HG03457 (cell line): ENCODE measurements at regions not wholly inside any gene's neighbourhood (a gene's known extent, or its start where the extent isn't known, plus 50 kb on each side); places are given as distances from the start of the nearest gene placed in this dataset.
"Not testable (repeated sequence)": the region's sequence is repeated elsewhere in the genome, so short reads cannot be mapped to it uniquely, and the experiment has no call there.

Source experiments
- ATAC-seq: cut with Tn5 transposase; IDR thresholded peaks from one replicate; pipeline ENCODE4 v1.9.1; 2021; ENCODE audit warnings: moderate number of reproducible peaks; ENCODE audit not compliant: unreplicated experiment

GRCh38 chr18:38651736-38652135 lies 1086.1 kb upstream of the CELF4 start:
- no peak for ATAC-seq

DNA sequence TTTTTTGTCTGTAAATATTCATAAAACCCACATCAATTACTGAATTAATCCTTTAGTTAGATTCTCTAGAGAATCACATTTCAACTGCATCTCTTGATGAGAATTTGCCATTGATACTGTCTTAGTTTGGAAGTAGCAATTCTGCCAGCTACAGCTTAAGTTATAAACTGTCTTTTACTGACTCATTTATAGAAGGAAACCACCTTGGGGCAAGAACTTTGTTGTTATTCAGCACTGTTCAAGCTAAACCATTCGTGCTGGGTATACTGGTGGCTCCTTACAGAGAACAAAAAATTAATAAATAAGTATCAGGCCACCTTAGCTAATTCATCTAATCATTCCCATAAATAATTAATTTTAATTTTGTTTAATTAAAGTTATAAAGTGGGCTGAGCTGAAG lies 1082.6 kb upstream of the CELF4 start:
- no peak for ATAC-seq

GRCh38 chr18:38646296-38646695 lies 1080.7 kb upstream of the CELF4 start:
- ATAC-seq = no peak

- no peak for ATAC-seq
Observed at GRCh38 chr18:38644875-38645641, 1079.5 kb upstream of the CELF4 start.

- no peak for ATAC-seq
Observed at GRCh38 chr18:38642711-38643110, 1077.1 kb upstream of the CELF4 start.

GRCh38 chr18:38639700-38640099 lies 1074.1 kb upstream of the CELF4 start:
- not testable (repeated sequence) for ATAC-seq

DNA sequence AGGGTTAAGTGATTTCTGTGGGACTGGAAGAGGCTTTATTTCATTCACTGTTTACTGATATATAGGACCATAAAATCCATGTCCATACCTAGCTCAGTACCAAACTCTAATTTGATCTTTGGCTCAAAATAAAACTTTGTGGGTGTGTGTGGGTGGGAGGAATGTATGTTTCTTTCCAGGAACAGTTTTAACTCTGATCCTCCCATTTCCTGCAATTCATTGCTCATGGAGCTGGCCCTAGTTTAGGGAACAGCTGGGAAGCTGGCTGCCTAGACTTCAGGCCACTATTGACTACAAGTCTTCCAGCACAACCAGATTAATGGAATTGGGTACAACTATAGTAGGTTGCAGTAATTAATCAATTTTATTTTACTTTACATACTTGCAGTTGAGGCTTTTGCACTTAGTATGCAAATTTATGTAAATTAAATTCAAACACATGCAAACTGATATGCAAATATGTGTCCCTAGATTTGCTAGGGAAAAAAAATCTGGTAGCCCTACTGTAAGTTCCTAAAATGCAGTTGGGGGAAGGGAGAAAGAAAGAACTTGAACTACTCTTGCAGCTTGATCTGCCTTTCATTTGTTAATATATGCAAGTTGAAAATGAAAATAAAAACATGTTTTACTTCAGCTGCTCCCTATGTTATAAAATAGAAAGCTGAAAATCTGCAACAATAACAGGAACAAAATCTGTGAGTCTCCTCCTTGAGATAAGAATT lies 1070.3 kb upstream of the CELF4 start:
- no peak for ATAC-seq

DNA sequence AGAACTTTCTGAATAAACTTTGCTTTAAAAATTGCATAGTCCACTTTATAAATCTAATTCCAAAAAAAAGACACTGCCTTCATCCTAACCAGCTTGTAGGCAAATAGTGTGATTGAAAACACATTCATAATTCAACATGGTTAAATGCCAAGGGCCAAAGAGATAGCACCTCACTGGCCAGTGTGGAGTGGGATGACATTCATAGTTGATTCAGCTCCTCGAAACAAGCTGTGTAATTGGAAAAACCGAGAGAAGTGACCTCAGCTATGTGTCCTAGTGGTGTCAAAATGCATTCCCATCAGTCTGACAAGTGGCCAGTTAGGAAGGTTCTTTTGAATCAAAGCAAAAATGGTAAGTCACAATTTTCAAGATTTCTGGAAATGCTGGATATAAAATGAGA lies 1068.5 kb upstream of the CELF4 start:
- no peak for ATAC-seq

DNA sequence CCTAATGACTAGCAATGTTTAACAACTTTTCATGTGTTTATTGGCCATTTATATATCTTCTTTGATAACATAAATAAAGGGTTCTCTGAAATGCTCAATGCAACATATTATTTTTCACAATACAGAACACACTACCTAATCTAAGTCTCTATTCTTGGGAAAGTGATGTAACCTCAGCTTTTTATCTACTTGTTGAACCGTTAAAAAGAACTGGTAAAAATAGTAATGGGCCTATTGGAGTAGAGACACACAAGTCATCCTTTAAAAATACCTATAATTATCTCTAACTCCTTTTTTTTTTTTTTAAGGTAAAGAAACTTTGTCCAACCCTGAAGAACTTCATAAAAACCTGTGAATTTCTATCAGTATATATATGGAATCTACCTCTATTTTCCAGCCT lies 1067.7 kb upstream of the CELF4 start:
- no peak for ATAC-seq

- ATAC-seq = no peak
Observed at GRCh38 chr18:38619129-38619528, 1053.5 kb upstream of the CELF4 start.

GRCh38 chr18:38616306-38616705 lies 1050.7 kb upstream of the CELF4 start:
- ATAC-seq = no peak

DNA sequence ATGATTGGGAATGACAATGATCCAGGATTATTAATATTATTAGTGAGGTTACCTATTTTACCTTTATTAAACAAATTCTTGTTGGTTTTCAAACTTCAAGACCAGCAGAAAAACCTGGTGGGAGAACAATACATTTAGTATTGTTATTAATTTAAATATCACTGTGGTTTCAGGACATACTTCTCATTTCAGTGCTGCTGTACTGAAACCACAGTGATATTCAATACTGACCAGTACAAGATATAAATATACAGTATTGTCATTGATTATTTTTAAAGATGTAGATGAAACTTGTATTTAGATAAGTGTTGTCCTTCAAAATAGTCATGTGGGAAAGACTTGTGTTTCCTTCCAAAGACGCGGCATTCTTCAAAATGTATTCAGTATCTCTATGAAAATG lies 1047.3 kb upstream of the CELF4 start:
- no peak for ATAC-seq

GRCh38 chr18:38611036-38611964 lies 1045.7 kb upstream of the CELF4 start:
- ATAC-seq = peak; percentile 89

GRCh38 chr18:38606841-38607240 lies 1041.2 kb upstream of the CELF4 start:
- no peak for ATAC-seq

- no peak for ATAC-seq
Observed at GRCh38 chr18:38602341-38602740, 1036.7 kb upstream of the CELF4 start.

GRCh38 chr18:38587571-38587970 lies 1022.0 kb upstream of the CELF4 start:
- no peak for ATAC-seq

GRCh38 chr18:38586327-38586726 lies 1020.7 kb upstream of the CELF4 start:
- no peak for ATAC-seq

GRCh38 chr18:38579764-38580163 lies 1014.2 kb upstream of the CELF4 start:
- ATAC-seq = no peak

- ATAC-seq = no peak
Observed at GRCh38 chr18:38576916-38577315, 1011.3 kb upstream of the CELF4 start.

GRCh38 chr18:38576349-38576748 lies 1010.8 kb upstream of the CELF4 start:
- ATAC-seq = no peak

- no peak for ATAC-seq
Observed at GRCh38 chr18:38575648-38576047, 1010.0 kb upstream of the CELF4 start.
